Caco-2 (cell line): ENCODE measurements at regions not wholly inside any gene's neighbourhood (a gene's known extent, or its start where the extent isn't known, plus 50 kb on each side); places are given as distances from the start of the nearest gene placed in this dataset.

Experiments
- BruUV-seq: library from RNA; stranded (reverse); fragments of 400-500 nt; replicated peaks from 2 replicates; lab custom pipeline; 2021; lab: Mats Ljungman, UMichigan
- CTCF ChIA-PET: fragments of 300-600 bp; sonication (Branson Sonifier 250); formaldehyde crosslinking; loops from one replicate; lab custom pipeline; 2022; ENCODE audit warnings: antibody characterized with exemption; lab: Charles Lee
- POLR2A ChIA-PET: fragments of 300-600 bp; sonication (Branson Sonifier 250); formaldehyde crosslinking; loops from one replicate; lab custom pipeline; 2022; ENCODE audit warnings: antibody characterized with exemption; lab: Charles Lee
- DNase-seq, 2 experiments: peaks; one replicate each; pipeline versions ENCODE4 v3.0.0 to v3.0.0-alpha.2; 2020 to 2022
- H3K27me3 ChIP-seq: replicated peaks from 2 replicates; pipeline ENCODE4 v1.6.0; 2011; ENCODE audit warnings: low read length; ENCODE audit not compliant: control insufficient read depth, insufficient read depth
- H3K36me3 ChIP-seq: 2 replicates; pipeline ENCODE4 v1.5.1; 2011; ENCODE audit warnings: low read length; ENCODE audit not compliant: control insufficient read depth, insufficient read depth
- H3K4me1 ChIP-seq: fragments of 250-450 bp; sonication (Bioruptor Pico); 2 replicates; pipeline ENCODE4 v1.5.1; 2020; ENCODE audit warnings: mild to moderate bottlenecking
- H3K4me3 ChIP-seq: 2 replicates; pipeline ENCODE4 v1.5.1; 2011; ENCODE audit warnings: low read depth, mild to moderate bottlenecking, control low read depth, low read length
- H3K9me3 ChIP-seq: fragments of 250-450 bp; sonication (Bioruptor Pico); 2 replicates; pipeline ENCODE4 v1.5.1; 2020; ENCODE audit warnings: mild to moderate bottlenecking, moderate library complexity
- H3K27ac Mint-ChIP-seq: one replicate; pipeline ENCODE4 v1.8.0; 2022; ENCODE audit warnings: mixed read lengths; ENCODE audit not compliant: unreplicated experiment
- H3K27me3 Mint-ChIP-seq: one replicate; pipeline ENCODE4 v1.8.0; 2022; ENCODE audit warnings: mixed read lengths; ENCODE audit not compliant: insufficient read depth, unreplicated experiment
- H3K36me3 Mint-ChIP-seq: one replicate; pipeline ENCODE4 v1.8.0; 2022; ENCODE audit warnings: mild to moderate bottlenecking, mixed read lengths; ENCODE audit not compliant: insufficient read depth, unreplicated experiment
- H3K4me1 Mint-ChIP-seq: one replicate; pipeline ENCODE4 v1.8.0; 2022; ENCODE audit warnings: low read depth, mixed read lengths; ENCODE audit not compliant: unreplicated experiment
- H3K4me3 Mint-ChIP-seq: one replicate; pipeline ENCODE4 v1.8.0; 2022; ENCODE audit warnings: mild to moderate bottlenecking, moderate library complexity, mixed read lengths; ENCODE audit not compliant: unreplicated experiment
- H3K9me3 Mint-ChIP-seq: one replicate; pipeline ENCODE4 v1.8.0; 2022; ENCODE audit warnings: mixed read lengths; ENCODE audit not compliant: unreplicated experiment
- intact Hi-C: fragments of 100-400 bp; cut with micrococcal nuclease; formaldehyde crosslinking; loops from one replicate; pipeline ENCODE4 v1.10.0; 2022; ENCODE audit not compliant: unreplicated experiment
- TF ChIP-seq, protein P1 (sequence below), 2 experiments: fragments of 200-600 bp in 1 of 2; IDR thresholded peaks; 1 replicate in 1 of 2; 2 replicates in 1 of 2; pipeline versions ENCODE4 v1.5.1 to v1.8.0; 2011 to 2022; ENCODE audit warnings: antibody characterized with exemption in 1 of 2, control low read depth in 1 of 2, inconsistent platforms in 1 of 2, low read depth in 1 of 2, low read length in 1 of 2, mild to moderate bottlenecking in 1 of 2, moderate library complexity in 1 of 2; ENCODE audit not compliant: insufficient read depth in 1 of 2, severe bottlenecking in 1 of 2, unreplicated experiment in 1 of 2

DNA sequence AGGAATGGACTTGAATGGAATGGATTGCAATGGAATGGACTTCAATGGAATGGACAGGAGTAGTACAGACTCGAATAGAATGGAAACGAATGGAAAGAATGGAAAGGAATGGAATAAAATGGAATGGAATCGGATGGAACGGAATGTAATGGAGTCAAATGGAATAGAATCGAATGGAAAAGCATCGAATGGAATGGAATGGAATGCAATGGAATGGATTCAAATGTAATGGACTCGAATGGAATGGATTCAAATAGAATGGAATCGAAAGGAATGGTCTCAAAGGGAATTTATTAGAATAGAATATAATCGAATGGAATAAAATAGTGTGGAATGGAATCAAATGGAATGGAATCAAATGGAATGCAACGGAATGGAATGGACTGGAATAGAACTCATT is 484.9 kb upstream of the WSB1 start:
- H3K9me3 ChIP-seq = peaks cover 34% of the 10 kb centered on the region
- POLR2A ChIA-PET = no interaction called here
- TF ChIP-seq, protein P1, sequence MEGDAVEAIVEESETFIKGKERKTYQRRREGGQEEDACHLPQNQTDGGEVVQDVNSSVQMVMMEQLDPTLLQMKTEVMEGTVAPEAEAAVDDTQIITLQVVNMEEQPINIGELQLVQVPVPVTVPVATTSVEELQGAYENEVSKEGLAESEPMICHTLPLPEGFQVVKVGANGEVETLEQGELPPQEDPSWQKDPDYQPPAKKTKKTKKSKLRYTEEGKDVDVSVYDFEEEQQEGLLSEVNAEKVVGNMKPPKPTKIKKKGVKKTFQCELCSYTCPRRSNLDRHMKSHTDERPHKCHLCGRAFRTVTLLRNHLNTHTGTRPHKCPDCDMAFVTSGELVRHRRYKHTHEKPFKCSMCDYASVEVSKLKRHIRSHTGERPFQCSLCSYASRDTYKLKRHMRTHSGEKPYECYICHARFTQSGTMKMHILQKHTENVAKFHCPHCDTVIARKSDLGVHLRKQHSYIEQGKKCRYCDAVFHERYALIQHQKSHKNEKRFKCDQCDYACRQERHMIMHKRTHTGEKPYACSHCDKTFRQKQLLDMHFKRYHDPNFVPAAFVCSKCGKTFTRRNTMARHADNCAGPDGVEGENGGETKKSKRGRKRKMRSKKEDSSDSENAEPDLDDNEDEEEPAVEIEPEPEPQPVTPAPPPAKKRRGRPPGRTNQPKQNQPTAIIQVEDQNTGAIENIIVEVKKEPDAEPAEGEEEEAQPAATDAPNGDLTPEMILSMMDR (IDR thresholded peaks at IDR 0.05; ENCODE audit: insufficient read depth in 1 of 2, low read depth in 1 of 2, low read length in 1 of 2, severe bottlenecking in 1 of 2, unreplicated experiment in 1 of 2) = no peak
- H3K4me3 ChIP-seq = no peak overlapping the region
- no peaks in the 10 kb centered on the region for H3K4me1 ChIP-seq
- no TSS peak for BruUV-seq
- H3K4me1 Mint-ChIP-seq = no peaks in the 10 kb centered on the region
- no peak for DNase-seq
- H3K4me3 Mint-ChIP-seq = no peak overlapping the region
- CTCF ChIA-PET = no interaction called here
- H3K36me3 ChIP-seq = no peaks in the 10 kb centered on the region
- no peaks in the 10 kb centered on the region for H3K9me3 Mint-ChIP-seq
- no peaks in the 10 kb centered on the region for H3K36me3 Mint-ChIP-seq
- no peaks in the 10 kb centered on the region for H3K27me3 ChIP-seq
- no peak overlapping the region for H3K27ac Mint-ChIP-seq
- no peaks in the 10 kb centered on the region for H3K27me3 Mint-ChIP-seq
- intact Hi-C loops = no loop called here

DNA sequence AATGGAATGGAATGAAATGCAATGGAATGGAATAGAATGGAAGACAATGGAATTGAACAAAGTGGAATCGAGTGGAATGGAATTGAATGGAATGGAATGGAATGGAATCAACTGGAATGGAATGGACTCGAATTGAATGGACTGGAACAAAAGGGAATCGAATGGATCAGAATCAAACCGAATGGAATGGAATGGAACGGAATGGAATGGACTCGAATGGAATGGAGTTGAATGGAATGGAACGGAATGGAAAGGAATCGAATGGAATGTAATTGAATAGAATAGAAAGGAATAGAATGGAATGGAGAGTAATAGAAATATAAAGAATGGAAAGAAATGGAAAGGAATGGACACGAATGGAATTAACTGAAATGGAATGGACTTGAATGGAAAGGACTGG is 475.2 kb upstream of the WSB1 start:
- intact Hi-C loops = no loop called here
- Mint-ChIP-seq H3K27me3 (no peaks in the 10 kb centered on the region), H3K4me3 (no peak overlapping the region), H3K27ac (no peak overlapping the region), H3K9me3 (no peaks in the 10 kb centered on the region), H3K36me3 (no peaks in the 10 kb centered on the region), H3K4me1 (no peaks in the 10 kb centered on the region)
- H3K27me3 ChIP-seq = no peaks in the 10 kb centered on the region
- peaks cover 36% of the 10 kb centered on the region for H3K9me3 ChIP-seq
- TF ChIP-seq, protein P1 (IDR thresholded peaks at IDR 0.05; ENCODE audit: insufficient read depth in 1 of 2, low read depth in 1 of 2, low read length in 1 of 2, severe bottlenecking in 1 of 2, unreplicated experiment in 1 of 2) = no peak
- no peaks in the 10 kb centered on the region for H3K4me1 ChIP-seq
- no peak overlapping the region for H3K4me3 ChIP-seq
- CTCF ChIA-PET = no interaction called here
- no TSS peak for BruUV-seq
- no peaks in the 10 kb centered on the region for H3K36me3 ChIP-seq
- POLR2A ChIA-PET = no interaction called here
- no peak for DNase-seq
